ENCODE measurements at regions not wholly inside any gene's neighbourhood (a gene's known extent, or its start where the extent isn't known, plus 50 kb on each side); places are given as distances from the start of the nearest gene placed in this dataset.

- TF ChIP-seq POLR2A (IDR thresholded peaks at IDR 0.05; ENCODE audit: low read length) = no peak
- no peak for TF ChIP-seq GATA1 (IDR thresholded peaks at IDR 0.05; ENCODE audit: low read depth, low read length)
These were observed 225.9 kb downstream of the COG6 start for GRCh38 chr13:39881383-39881782.

Measured in erythroblast (primary cell).